H9 (cell line): ENCODE measurements at regions not wholly inside any gene's neighbourhood (a gene's known extent, or its start where the extent isn't known, plus 50 kb on each side); places are given as distances from the start of the nearest gene placed in this dataset.

ENCODE experiments used
- DNase-seq: peaks from one replicate; pipeline ENCODE4 v3.0.0-alpha.2; 2017
- H2AFZ ChIP-seq: one replicate; pipeline ENCODE4 v1.6.1; 2013; ENCODE audit warnings: mild to moderate bottlenecking, low read length, control low read depth, moderate library complexity
- H2AK5ac ChIP-seq: 2 replicates; pipeline ENCODE4 v1.6.1; 2013; ENCODE audit warnings: low read length, control low read depth, mixed read lengths; ENCODE audit not compliant: insufficient read length
- H2BK120ac ChIP-seq: one replicate; pipeline ENCODE4 v1.6.1; 2013; ENCODE audit warnings: low read depth, mild to moderate bottlenecking, low read length, control low read depth, inconsistent platforms; ENCODE audit not compliant: poor library complexity, severe bottlenecking
- H2BK12ac ChIP-seq: 2 replicates; pipeline ENCODE4 v1.6.1; 2013; ENCODE audit warnings: low read length, control low read depth, mixed read lengths, low read depth; ENCODE audit not compliant: insufficient read length
- H2BK15ac ChIP-seq: 2 replicates; pipeline ENCODE4 v1.6.1; 2013; ENCODE audit warnings: low read depth, low read length, control low read depth
- H2BK20ac ChIP-seq: one replicate; pipeline ENCODE4 v1.6.1; 2013; ENCODE audit warnings: low read depth, mild to moderate bottlenecking, low read length, control low read depth, inconsistent platforms; ENCODE audit not compliant: poor library complexity, severe bottlenecking
- H2BK5ac ChIP-seq: 2 replicates; pipeline ENCODE4 v1.6.1; 2013; ENCODE audit warnings: low read length, control low read depth, mixed read lengths; ENCODE audit not compliant: insufficient read length
- H3K14ac ChIP-seq: 2 replicates; pipeline ENCODE4 v1.6.1; 2013; ENCODE audit warnings: low read length, control low read depth; ENCODE audit not compliant: insufficient read depth
- H3K18ac ChIP-seq: 2 replicates; pipeline ENCODE4 v1.6.1; 2013; ENCODE audit warnings: low read depth, mild to moderate bottlenecking, mixed read lengths, low read length, control low read depth; ENCODE audit not compliant: insufficient read length
- H3K23ac ChIP-seq: 2 replicates; pipeline ENCODE4 v1.6.1; 2013; ENCODE audit warnings: low read length, control low read depth, mixed read lengths, low read depth; ENCODE audit not compliant: insufficient read length
- H3K23me2 ChIP-seq: 2 replicates; pipeline ENCODE4 v1.6.1; 2013; ENCODE audit warnings: low read depth, mild to moderate bottlenecking, mixed read lengths, low read length, control low read depth; ENCODE audit not compliant: insufficient read length, poor library complexity, severe bottlenecking
- H3K27ac ChIP-seq: 2 replicates; pipeline ENCODE4 v1.5.1; 2013; ENCODE audit warnings: low read length, control low read depth, mixed read lengths, low read depth; ENCODE audit not compliant: insufficient read length
- H3K27me3 ChIP-seq: 2 replicates; pipeline ENCODE4 v1.6.1; 2013; ENCODE audit warnings: low read length, control low read depth, inconsistent platforms; ENCODE audit not compliant: insufficient read depth
- H3K4ac ChIP-seq: 2 replicates; pipeline ENCODE4 v1.6.1; 2013; ENCODE audit warnings: low read depth, mild to moderate bottlenecking, control low read depth, inconsistent platforms, low read length, moderate library complexity
- H3K4me1 ChIP-seq: 2 replicates; pipeline ENCODE4 v1.6.1; 2013; ENCODE audit warnings: low read length, control low read depth, inconsistent platforms; ENCODE audit not compliant: insufficient read depth
- H3K4me2 ChIP-seq: 2 replicates; pipeline ENCODE4 v1.6.1; 2013; ENCODE audit warnings: low read length, control low read depth, mixed read lengths; ENCODE audit not compliant: insufficient read length, insufficient read depth
- H3K56ac ChIP-seq: 2 replicates; pipeline ENCODE4 v1.6.1; 2013; ENCODE audit warnings: low read depth, mild to moderate bottlenecking, mixed read lengths, low read length, control low read depth; ENCODE audit not compliant: insufficient read length
- H3K79me1 ChIP-seq: 2 replicates; pipeline ENCODE4 v1.6.1; 2013; ENCODE audit warnings: low read depth, mild to moderate bottlenecking, moderate library complexity, low read length, control low read depth, inconsistent platforms; ENCODE audit not compliant: insufficient read depth, poor library complexity, severe bottlenecking
- H3K79me2 ChIP-seq: 2 replicates; pipeline ENCODE4 v1.6.1; 2013; ENCODE audit warnings: low read length, control low read depth, inconsistent platforms; ENCODE audit not compliant: insufficient read depth
- H3K9ac ChIP-seq: 2 replicates; pipeline ENCODE4 v1.6.1; 2013; ENCODE audit warnings: low read length, control low read depth, mixed read lengths; ENCODE audit not compliant: insufficient read length; ENCODE audit errors: extremely low read depth
- H3K9me3 ChIP-seq: one replicate; pipeline ENCODE4 v1.6.1; 2013; ENCODE audit warnings: low read depth, low read length, inconsistent platforms; ENCODE audit not compliant: control insufficient read depth
- H3T11ph ChIP-seq: one replicate; pipeline ENCODE4 v1.6.1; 2013; ENCODE audit warnings: mild to moderate bottlenecking, low read length, control low read depth, inconsistent platforms
- H4K20me1 ChIP-seq: one replicate; pipeline ENCODE4 v1.6.1; 2013; ENCODE audit not compliant: control insufficient read depth, insufficient read length, insufficient read depth
- H4K5ac ChIP-seq: 2 replicates; pipeline ENCODE4 v1.6.1; 2013; ENCODE audit warnings: low read depth, mild to moderate bottlenecking, mixed read lengths, low read length, control low read depth; ENCODE audit not compliant: insufficient read length
- H4K8ac ChIP-seq: replicated peaks from 2 replicates; pipeline ENCODE4 v1.6.1; 2013; ENCODE audit warnings: low read length, control low read depth, mixed read lengths, low read depth; ENCODE audit not compliant: insufficient read length
- H4K91ac ChIP-seq: 2 replicates; pipeline ENCODE4 v1.6.1; 2013; ENCODE audit warnings: low read depth, mild to moderate bottlenecking, moderate library complexity, mixed read lengths, low read length, control low read depth; ENCODE audit not compliant: insufficient read length
- H3K27ac Mint-ChIP-seq, 3 experiments: 2 replicates in 2 of 3; 3 replicates in 1 of 3; pipeline ENCODE4 v1.8.0; 2020 to 2021; ENCODE audit warnings: mixed read lengths in 3 of 3, mild to moderate bottlenecking in 1 of 3, moderate library complexity in 1 of 3
- H3K27me3 Mint-ChIP-seq: 2 replicates; pipeline ENCODE4 v1.8.0; 2021; ENCODE audit warnings: low read depth, mild to moderate bottlenecking, moderate library complexity, mixed read lengths
- H3K36me3 Mint-ChIP-seq, 3 experiments: 2 replicates in 2 of 3; 3 replicates in 1 of 3; pipeline ENCODE4 v1.8.0; 2020 to 2021; ENCODE audit warnings: low read depth in 3 of 3, mixed read lengths in 3 of 3; ENCODE audit not compliant: insufficient read depth in 1 of 3
- H3K4me1 Mint-ChIP-seq, 2 experiments: 2 replicates each; pipeline ENCODE4 v1.8.0; 2020; ENCODE audit warnings: mixed read lengths in 2 of 2
- H3K4me3 Mint-ChIP-seq, 2 experiments: 2 replicates in 1 of 2; 3 replicates in 1 of 2; pipeline ENCODE4 v1.8.0; 2020 to 2021; ENCODE audit warnings: mild to moderate bottlenecking in 2 of 2, mixed read lengths in 2 of 2, moderate library complexity in 1 of 2
- H3K9me3 Mint-ChIP-seq, 2 experiments: 2 replicates in 1 of 2; 3 replicates in 1 of 2; pipeline ENCODE4 v1.8.0; 2020; ENCODE audit warnings: mild to moderate bottlenecking in 2 of 2, mixed read lengths in 2 of 2, moderate library complexity in 1 of 2
- WGBS: extraction: QIAGEN DNeasy Blood & Tissue Kit; methylation state at CpG from one replicate; pipeline ENCODE4 v1.1.7; 2013; ENCODE audit warnings: missing lambda C conversion rate, low lambda C conversion rate, mixed read lengths; ENCODE audit not compliant: insufficient read length; ENCODE audit errors: extremely low coverage; 5-methylcytosine and 5-hydroxymethylcytosine counted together
- TF ChIP-seq, protein P1 (sequence below): fragments of 200-600 bp; sonication (generic); conservative IDR thresholded peaks from 3 replicates; pipeline ENCODE4 v1.8.0; 2021; ENCODE audit warnings: antibody characterized with exemption, mild to moderate bottlenecking

GRCh38 chr3:106175276-106175675, 306.5 kb upstream of the CBLB start:
- no peak overlapping the region for H3K18ac ChIP-seq
- H3K23ac ChIP-seq = no peak overlapping the region
- no peak overlapping the region for H3T11ph ChIP-seq
- no peak overlapping the region for H4K91ac ChIP-seq
- no peak overlapping the region for H2BK15ac ChIP-seq
- no peaks in the 10 kb centered on the region for H3K79me1 ChIP-seq
- H4K20me1 ChIP-seq = no peaks in the 10 kb centered on the region
- H3K9ac ChIP-seq = no peak overlapping the region
- no peak overlapping the region for H3K56ac ChIP-seq
- TF ChIP-seq, protein P1, sequence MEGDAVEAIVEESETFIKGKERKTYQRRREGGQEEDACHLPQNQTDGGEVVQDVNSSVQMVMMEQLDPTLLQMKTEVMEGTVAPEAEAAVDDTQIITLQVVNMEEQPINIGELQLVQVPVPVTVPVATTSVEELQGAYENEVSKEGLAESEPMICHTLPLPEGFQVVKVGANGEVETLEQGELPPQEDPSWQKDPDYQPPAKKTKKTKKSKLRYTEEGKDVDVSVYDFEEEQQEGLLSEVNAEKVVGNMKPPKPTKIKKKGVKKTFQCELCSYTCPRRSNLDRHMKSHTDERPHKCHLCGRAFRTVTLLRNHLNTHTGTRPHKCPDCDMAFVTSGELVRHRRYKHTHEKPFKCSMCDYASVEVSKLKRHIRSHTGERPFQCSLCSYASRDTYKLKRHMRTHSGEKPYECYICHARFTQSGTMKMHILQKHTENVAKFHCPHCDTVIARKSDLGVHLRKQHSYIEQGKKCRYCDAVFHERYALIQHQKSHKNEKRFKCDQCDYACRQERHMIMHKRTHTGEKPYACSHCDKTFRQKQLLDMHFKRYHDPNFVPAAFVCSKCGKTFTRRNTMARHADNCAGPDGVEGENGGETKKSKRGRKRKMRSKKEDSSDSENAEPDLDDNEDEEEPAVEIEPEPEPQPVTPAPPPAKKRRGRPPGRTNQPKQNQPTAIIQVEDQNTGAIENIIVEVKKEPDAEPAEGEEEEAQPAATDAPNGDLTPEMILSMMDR = no peak
- H2BK120ac ChIP-seq = no peak overlapping the region
- H3K14ac ChIP-seq = no peak overlapping the region
- Mint-ChIP-seq H3K27ac (no peak overlapping the region), H3K36me3 (no peaks in the 10 kb centered on the region), H3K4me1 (peaks cover 7 to 8% of the 10 kb centered on the region in 2 experiments), H3K4me3 (no peak overlapping the region), H3K27me3 (no peaks in the 10 kb centered on the region), H3K9me3 (no peaks in the 10 kb centered on the region)
- H4K5ac ChIP-seq = no peak overlapping the region
- no peak overlapping the region for H4K8ac ChIP-seq
- H3K4ac ChIP-seq = no peak overlapping the region
- H2AFZ ChIP-seq = no peak overlapping the region
- no CpG with 5 or more reads among the region's 1 CpG for whole genome bisulfite sequencing
- H3K23me2 ChIP-seq = no peaks in the 10 kb centered on the region
- H3K4me2 ChIP-seq = no peak overlapping the region
- no peak overlapping the region for H2BK20ac ChIP-seq
- no peaks in the 10 kb centered on the region for H3K79me2 ChIP-seq
- no peak for DNase-seq
- H3K4me1 ChIP-seq = peaks cover 4% of the 10 kb centered on the region; the same call in 1 of the 2 replicates
- H2BK5ac ChIP-seq = no peak overlapping the region
- no peak overlapping the region for H2AK5ac ChIP-seq
- no peak overlapping the region for H2BK12ac ChIP-seq
- no peaks in the 10 kb centered on the region for H3K27me3 ChIP-seq
- H3K9me3 ChIP-seq = no peaks in the 10 kb centered on the region
- H3K27ac ChIP-seq = no peak overlapping the region
